ENCODE measurements at regions not wholly inside any gene's neighbourhood (a gene's known extent, or its start where the extent isn't known, plus 50 kb on each side); places are given as distances from the start of the nearest gene placed in this dataset.

- Histone ChIP-seq H3K9ac (no peak overlapping the region), H3K4me1 (no peaks in the 10 kb centered on the region), H3K79me2 (ENCODE audit: low read depth) (no peaks in the 10 kb centered on the region), H3K9me3 (ENCODE audit: low read depth) (no peaks in the 10 kb centered on the region), H3K4me2 (no peak overlapping the region), H3F3A (ENCODE audit: low read depth) (no peaks in the 10 kb centered on the region), H4K20me1 (ENCODE audit: low read depth) (no peaks in the 10 kb centered on the region), H3K27ac (no peak overlapping the region), H3K27me3 (no peaks in the 10 kb centered on the region), H3K4me3 (no peak overlapping the region), H3K36me3 (no peaks in the 10 kb centered on the region), H2AFZ (replicated peaks) (no peak overlapping the region)
- Mint-ChIP-seq H3K27me3 (ENCODE audit: insufficient read depth, low read depth) (no peaks in the 10 kb centered on the region), H3K36me3 (no peaks in the 10 kb centered on the region), H3K4me3 (no peak overlapping the region), H3K9me3 (no peaks in the 10 kb centered on the region), H3K4me1 (no peaks in the 10 kb centered on the region), H3K27ac (no peak overlapping the region)
- TF ChIP-seq CTCF (IDR thresholded peaks at IDR 0.05) = no peak
- TF ChIP-seq EZH2phosphoT487 (IDR thresholded peaks at IDR 0.05) = no peak
- no peak for TF ChIP-seq EZH2 (IDR thresholded peaks at IDR 0.05)
- no peak for DNase-seq (ENCODE audit: low spot score)
Observed at GRCh38 chr2:2448178-2448577, 117.1 kb upstream of the MYT1L start.

- DNase-seq (ENCODE audit: low spot score) = no peak
- no peak overlapping the region for H3K27ac Mint-ChIP-seq
- no peak overlapping the region for H3K27ac ChIP-seq
Observed at GRCh38 chr2:2422621-2423020, 91.5 kb upstream of the MYT1L start.

GRCh38 chr2:2413525-2413924 is 82.5 kb upstream of the MYT1L start:
- Histone ChIP-seq H3K4me3 (no peak overlapping the region), H3K9me3 (ENCODE audit: low read depth) (no peaks in the 10 kb centered on the region), H4K20me1 (ENCODE audit: low read depth) (no peaks in the 10 kb centered on the region), H3K36me3 (no peaks in the 10 kb centered on the region), H3F3A (ENCODE audit: low read depth) (no peaks in the 10 kb centered on the region), H3K4me1 (no peaks in the 10 kb centered on the region), H2AFZ (replicated peaks) (no peak overlapping the region), H3K79me2 (ENCODE audit: low read depth) (no peaks in the 10 kb centered on the region), H3K27me3 (no peaks in the 10 kb centered on the region), H3K9ac (no peak overlapping the region), H3K27ac (no peak overlapping the region), H3K4me2 (no peak overlapping the region)
- Mint-ChIP-seq H3K9me3 (no peaks in the 10 kb centered on the region), H3K4me3 (no peak overlapping the region), H3K36me3 (no peaks in the 10 kb centered on the region), H3K4me1 (no peaks in the 10 kb centered on the region), H3K27ac (no peak overlapping the region), H3K27me3 (ENCODE audit: insufficient read depth, low read depth) (no peaks in the 10 kb centered on the region)
- TF ChIP-seq CTCF (IDR thresholded peaks at IDR 0.05) = no peak
- TF ChIP-seq EZH2phosphoT487 (IDR thresholded peaks at IDR 0.05) = no peak
- no peak for TF ChIP-seq EZH2 (IDR thresholded peaks at IDR 0.05)
- DNase-seq (ENCODE audit: low spot score) = no peak

More at GRCh38 chr2:2422621-2423020, 91.5 kb upstream of the MYT1L start:
- H4K20me1 ChIP-seq (ENCODE audit: low read depth) = no peaks in the 10 kb centered on the region
- H2AFZ ChIP-seq (replicated peaks) = no peak overlapping the region
- no peaks in the 10 kb centered on the region for H3K9me3 Mint-ChIP-seq
- H3K4me3 ChIP-seq = no peak overlapping the region
- no peaks in the 10 kb centered on the region for H3K4me1 ChIP-seq
- no peaks in the 10 kb centered on the region for H3K4me1 Mint-ChIP-seq
- H3K9ac ChIP-seq = no peak overlapping the region
- H3K4me3 Mint-ChIP-seq = no peak overlapping the region
- no peaks in the 10 kb centered on the region for H3K79me2 ChIP-seq (ENCODE audit: low read depth)
- no peaks in the 10 kb centered on the region for H3K36me3 ChIP-seq
- no peaks in the 10 kb centered on the region for H3K9me3 ChIP-seq (ENCODE audit: low read depth)
- no peak overlapping the region for H3K4me2 ChIP-seq
- H3K27me3 Mint-ChIP-seq (ENCODE audit: insufficient read depth, low read depth) = no peaks in the 10 kb centered on the region
- H3K36me3 Mint-ChIP-seq = no peaks in the 10 kb centered on the region
- no peaks in the 10 kb centered on the region for H3F3A ChIP-seq (ENCODE audit: low read depth)
- TF ChIP-seq EZH2 (IDR thresholded peaks at IDR 0.05) = no peak
- no peak for TF ChIP-seq CTCF (IDR thresholded peaks at IDR 0.05)
- no peak for TF ChIP-seq EZH2phosphoT487 (IDR thresholded peaks at IDR 0.05)
- no peaks in the 10 kb centered on the region for H3K27me3 ChIP-seq
